ENCODE measurements at regions not wholly inside any gene's neighbourhood (a gene's known extent, or its start where the extent isn't known, plus 50 kb on each side); places are given as distances from the start of the nearest gene placed in this dataset.

DNA sequence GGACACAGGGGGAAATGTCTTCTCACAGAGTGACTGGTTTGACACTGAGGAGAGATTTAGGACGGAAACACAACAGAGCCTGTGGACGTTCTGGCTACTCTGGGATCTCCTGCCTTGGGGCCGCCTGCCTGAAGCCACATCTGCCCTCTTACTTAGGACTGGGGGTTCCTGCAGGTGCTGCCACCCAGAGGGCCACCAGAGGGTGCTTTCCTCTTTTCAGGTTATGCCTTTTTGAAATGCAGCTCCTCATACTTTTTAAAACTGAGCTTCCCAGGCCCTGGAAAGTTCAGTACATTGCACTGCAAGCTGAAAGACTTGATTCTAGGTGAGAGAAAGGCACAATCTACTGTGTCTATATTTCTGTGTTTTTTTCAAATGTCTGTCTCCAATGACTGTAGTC lies 92.2 kb upstream of the PGRMC2 start:
- DNase-seq (ENCODE audit: low read depth): no peak
- TF ChIP-seq, protein P1, sequence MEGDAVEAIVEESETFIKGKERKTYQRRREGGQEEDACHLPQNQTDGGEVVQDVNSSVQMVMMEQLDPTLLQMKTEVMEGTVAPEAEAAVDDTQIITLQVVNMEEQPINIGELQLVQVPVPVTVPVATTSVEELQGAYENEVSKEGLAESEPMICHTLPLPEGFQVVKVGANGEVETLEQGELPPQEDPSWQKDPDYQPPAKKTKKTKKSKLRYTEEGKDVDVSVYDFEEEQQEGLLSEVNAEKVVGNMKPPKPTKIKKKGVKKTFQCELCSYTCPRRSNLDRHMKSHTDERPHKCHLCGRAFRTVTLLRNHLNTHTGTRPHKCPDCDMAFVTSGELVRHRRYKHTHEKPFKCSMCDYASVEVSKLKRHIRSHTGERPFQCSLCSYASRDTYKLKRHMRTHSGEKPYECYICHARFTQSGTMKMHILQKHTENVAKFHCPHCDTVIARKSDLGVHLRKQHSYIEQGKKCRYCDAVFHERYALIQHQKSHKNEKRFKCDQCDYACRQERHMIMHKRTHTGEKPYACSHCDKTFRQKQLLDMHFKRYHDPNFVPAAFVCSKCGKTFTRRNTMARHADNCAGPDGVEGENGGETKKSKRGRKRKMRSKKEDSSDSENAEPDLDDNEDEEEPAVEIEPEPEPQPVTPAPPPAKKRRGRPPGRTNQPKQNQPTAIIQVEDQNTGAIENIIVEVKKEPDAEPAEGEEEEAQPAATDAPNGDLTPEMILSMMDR (IDR thresholded peaks at IDR 0.05; ENCODE audit: control insufficient read depth, extremely low read depth, insufficient read depth): peak; percentile 62
- no peak overlapping the region for H3K4me3 ChIP-seq (ENCODE audit: low read depth, low read length)

DNA sequence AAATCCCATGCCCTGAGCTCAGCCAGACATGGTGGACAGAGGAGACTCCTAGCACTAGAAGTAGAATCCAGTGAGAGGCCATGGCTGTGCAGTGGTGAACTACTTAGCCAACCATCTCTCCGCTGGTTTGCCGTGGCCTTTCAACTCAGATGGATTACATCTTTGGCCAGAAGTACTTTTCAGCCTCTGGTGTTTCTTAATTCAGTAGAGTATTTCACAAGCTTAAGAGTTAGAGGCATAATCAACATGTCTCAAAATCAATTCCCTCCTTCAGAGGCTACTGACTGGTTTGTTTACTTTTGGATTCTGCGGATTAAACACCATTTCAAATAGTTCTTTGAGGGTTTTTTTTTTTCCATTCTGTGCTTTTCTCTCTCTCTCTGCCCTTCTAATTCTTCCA lies 91.1 kb upstream of the PGRMC2 start:
- H3K4me3 ChIP-seq (ENCODE audit: low read depth, low read length): no peak overlapping the region
- TF ChIP-seq, protein P1 (IDR thresholded peaks at IDR 0.05; ENCODE audit: control insufficient read depth, extremely low read depth, insufficient read depth): no peak
- DNase-seq (ENCODE audit: low read depth): no peak

DNA sequence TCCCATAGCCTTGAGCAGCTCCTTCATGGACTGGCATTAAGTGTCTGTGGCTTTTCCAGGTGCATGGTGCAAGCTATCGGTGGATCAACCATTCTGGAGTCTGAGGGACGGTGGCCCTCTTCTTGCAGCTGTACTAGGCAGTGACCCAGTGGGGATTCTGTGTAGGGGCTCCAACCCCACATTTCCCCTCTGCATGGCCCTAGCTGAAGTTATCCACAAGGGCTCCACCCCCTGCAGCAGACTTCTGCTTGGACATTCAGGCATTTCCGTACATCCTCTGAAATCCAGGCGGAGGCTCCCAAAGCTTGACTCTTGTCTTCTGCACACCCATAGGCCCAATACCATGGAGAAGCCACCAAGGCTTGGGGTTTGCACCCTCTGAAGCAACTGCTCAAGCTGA lies 89.3 kb upstream of the PGRMC2 start:
- H3K4me3 ChIP-seq (ENCODE audit: low read depth, low read length): no peak overlapping the region
- no peak for DNase-seq (ENCODE audit: low read depth)
- TF ChIP-seq, protein P1 (IDR thresholded peaks at IDR 0.05; ENCODE audit: control insufficient read depth, extremely low read depth, insufficient read depth): no peak

DNA sequence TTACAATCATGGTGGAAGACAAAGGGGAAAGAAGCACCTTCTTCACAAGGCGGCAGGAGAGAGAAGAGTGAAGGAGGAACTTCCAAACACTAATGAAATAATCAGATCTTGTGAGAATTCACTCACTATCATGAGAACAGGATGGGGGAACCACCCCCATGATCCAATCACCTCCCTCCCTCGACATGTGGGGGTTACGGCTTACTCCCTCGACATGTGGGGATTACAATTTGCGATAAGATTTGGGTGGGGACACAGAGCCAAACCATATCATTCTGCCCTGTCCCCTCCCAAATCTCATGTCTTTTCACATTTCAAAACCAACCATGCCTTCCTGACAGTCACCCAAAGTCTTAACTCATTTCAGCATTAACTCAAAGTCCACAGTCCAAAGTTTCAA lies 88.7 kb upstream of the PGRMC2 start:
- DNase-seq (ENCODE audit: low read depth): no peak

DNA sequence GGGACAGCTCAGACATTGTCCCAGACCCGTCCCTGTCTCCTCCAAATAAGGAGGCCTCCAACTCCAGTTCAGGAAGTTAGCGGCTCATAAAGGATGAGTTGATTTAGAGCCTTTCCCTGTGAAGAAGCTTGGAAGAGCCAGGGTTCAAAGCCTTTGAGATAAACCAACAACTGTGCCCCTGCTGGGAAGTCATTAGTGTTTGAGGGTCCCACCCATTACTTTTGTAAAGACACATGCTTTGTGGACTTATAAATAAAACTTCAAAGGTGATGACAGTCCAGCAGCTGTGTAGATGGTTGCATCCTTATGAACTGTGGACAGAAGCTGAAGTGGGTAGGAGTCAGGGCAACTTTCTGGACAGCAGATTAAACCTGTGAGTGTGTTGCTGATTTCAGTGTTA lies 86.0 kb upstream of the PGRMC2 start:
- TF ChIP-seq, protein P1 (IDR thresholded peaks at IDR 0.05; ENCODE audit: control insufficient read depth, extremely low read depth, insufficient read depth): no peak
- H3K4me3 ChIP-seq (ENCODE audit: low read depth, low read length): no peak overlapping the region
- DNase-seq (ENCODE audit: low read depth): no peak

More for the DNA sequence above, 88.7 kb upstream of the PGRMC2 start:
- TF ChIP-seq, protein P1 (IDR thresholded peaks at IDR 0.05; ENCODE audit: control insufficient read depth, extremely low read depth, insufficient read depth): no peak
- H3K4me3 ChIP-seq (ENCODE audit: low read depth, low read length): no peak overlapping the region

DNA sequence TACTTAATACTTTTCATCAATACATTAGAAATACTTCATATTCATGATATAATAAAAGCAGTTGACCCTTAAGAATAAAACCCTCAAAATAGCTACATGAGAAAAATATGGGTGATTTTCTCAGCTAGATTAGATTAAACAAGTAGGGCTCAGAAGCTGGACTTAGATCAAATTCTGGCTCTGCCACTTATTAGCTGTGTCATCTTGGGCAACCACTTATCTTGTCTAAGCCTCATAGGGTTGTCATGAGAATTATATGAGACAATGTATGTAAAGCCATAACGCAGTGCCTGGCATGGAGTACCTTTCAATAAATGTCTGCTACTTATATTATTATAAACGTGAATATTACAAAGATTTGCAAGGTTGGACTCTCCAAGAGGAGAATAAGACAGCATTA lies 84.3 kb upstream of the PGRMC2 start:
- TF ChIP-seq, protein P1 (IDR thresholded peaks at IDR 0.05; ENCODE audit: control insufficient read depth, extremely low read depth, insufficient read depth): no peak
- DNase-seq (ENCODE audit: low read depth): no peak
- no peak overlapping the region for H3K4me3 ChIP-seq (ENCODE audit: low read depth, low read length)

DNA sequence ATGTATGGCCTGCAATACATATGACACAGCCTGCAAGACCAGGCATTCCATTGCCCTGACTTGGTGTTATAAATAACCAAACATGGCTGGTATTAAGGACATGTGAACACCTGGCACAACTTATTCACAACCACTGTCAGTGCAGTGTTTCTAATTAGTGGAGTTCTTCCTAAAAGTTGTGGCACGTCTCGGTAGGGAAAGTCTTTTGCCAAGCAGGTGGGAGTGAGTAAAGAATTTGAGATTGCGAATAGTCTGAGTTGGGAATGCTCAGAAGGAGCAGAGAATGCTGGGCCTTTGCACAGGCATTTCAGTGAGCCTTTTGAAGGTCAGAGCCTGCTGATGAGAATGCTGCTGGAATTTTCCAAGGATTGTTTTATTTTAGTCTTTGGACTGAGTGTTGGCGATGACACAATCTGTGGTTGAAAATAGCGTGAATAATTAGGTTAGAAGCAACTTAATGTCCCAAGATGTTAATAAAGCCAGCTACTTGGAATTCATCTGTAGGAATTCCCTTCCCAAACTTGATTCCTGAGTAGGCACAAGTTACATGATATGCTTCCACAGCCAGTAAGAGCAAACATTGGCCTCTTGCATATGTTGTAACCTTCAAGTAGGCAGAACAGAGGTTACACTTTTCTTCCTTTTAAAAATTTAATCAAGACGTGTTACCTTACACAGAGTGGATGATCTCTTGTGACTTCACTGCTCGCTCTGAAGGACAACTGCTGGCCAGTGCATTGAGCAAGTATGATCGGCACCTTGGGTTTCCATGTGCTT lies 83.6 kb upstream of the PGRMC2 start:
- TF ChIP-seq, protein P1 (IDR thresholded peaks at IDR 0.05; ENCODE audit: control insufficient read depth, extremely low read depth, insufficient read depth): no peak

More for the DNA sequence above, 83.6 kb upstream of the PGRMC2 start:
- no peak overlapping the region for H3K4me3 ChIP-seq (ENCODE audit: low read depth, low read length)
- no peak for DNase-seq (ENCODE audit: low read depth)
